ENCODE measurements at regions not wholly inside any gene's neighbourhood (a gene's known extent, or its start where the extent isn't known, plus 50 kb on each side); places are given as distances from the start of the nearest gene placed in this dataset.
"Not testable (repeated sequence)": the region's sequence is repeated elsewhere in the genome, so short reads cannot be mapped to it uniquely, and the experiment has no call there.

GRCh38 chr22:47434336-47435203, 672.1 kb downstream of the TBC1D22A start:
- DNase-seq (ENCODE audit: low read depth) = no peak

GRCh38 chr22:47433627-47434026, 671.2 kb downstream of the TBC1D22A start:
- DNase-seq (ENCODE audit: low read depth) = no peak

- DNase-seq (ENCODE audit: low read depth) = no peak
These were observed 670.2 kb downstream of the TBC1D22A start for GRCh38 chr22:47432683-47433082.

GRCh38 chr22:47423861-47424820, 661.7 kb downstream of the TBC1D22A start:
- no peak for DNase-seq (ENCODE audit: low read depth)

GRCh38 chr22:47423266-47423665, 660.8 kb downstream of the TBC1D22A start:
- no peak for DNase-seq (ENCODE audit: low read depth)

GRCh38 chr22:47422736-47423135, 660.3 kb downstream of the TBC1D22A start:
- DNase-seq (ENCODE audit: low read depth) = no peak

- DNase-seq (ENCODE audit: low read depth) = no peak
These were observed 659.4 kb downstream of the TBC1D22A start for GRCh38 chr22:47421846-47422245.

- no peak for DNase-seq (ENCODE audit: low read depth)
These were observed 657.8 kb downstream of the TBC1D22A start for GRCh38 chr22:47420211-47420610.

- no peak for DNase-seq (ENCODE audit: low read depth)
These were observed 656.8 kb downstream of the TBC1D22A start for GRCh38 chr22:47419239-47419638.

GRCh38 chr22:47417699-47418098, 655.2 kb downstream of the TBC1D22A start:
- no peak for DNase-seq (ENCODE audit: low read depth)

GRCh38 chr22:47411006-47411405, 648.6 kb downstream of the TBC1D22A start:
- DNase-seq (ENCODE audit: low read depth) = no peak

- DNase-seq (ENCODE audit: low read depth) = no peak
These were observed 647.3 kb downstream of the TBC1D22A start for GRCh38 chr22:47409539-47410275.

- DNase-seq (ENCODE audit: low read depth) = no peak
These were observed 646.0 kb downstream of the TBC1D22A start for GRCh38 chr22:47408409-47408808.

GRCh38 chr22:47407461-47408025, 645.1 kb downstream of the TBC1D22A start:
- DNase-seq (ENCODE audit: low read depth) = no peak

- no peak for DNase-seq (ENCODE audit: low read depth)
These were observed 644.4 kb downstream of the TBC1D22A start for GRCh38 chr22:47406896-47407295.

- DNase-seq (ENCODE audit: low read depth) = no peak
These were observed 643.9 kb downstream of the TBC1D22A start for GRCh38 chr22:47406180-47406834.

- DNase-seq (ENCODE audit: low read depth) = not testable (repeated sequence)
These were observed 642.8 kb downstream of the TBC1D22A start for GRCh38 chr22:47405222-47405621.

- DNase-seq (ENCODE audit: low read depth) = no peak
These were observed 640.6 kb downstream of the TBC1D22A start for GRCh38 chr22:47402876-47403525.

- no peak for DNase-seq (ENCODE audit: low read depth)
These were observed 639.7 kb downstream of the TBC1D22A start for GRCh38 chr22:47401976-47402770.

GRCh38 chr22:47401592-47401898, 639.1 kb downstream of the TBC1D22A start:
- no peak for DNase-seq (ENCODE audit: low read depth)

Data from stimulated activated CD8-positive, alpha-beta memory T cell treated with anti-CD3 and anti-CD28 coated beads, Interleukin-12 subunit alpha, Interleukin-12 subunit beta, amount 100 ng/mL, for 1 hour (primary cell).